ENCODE measurements at regions not wholly inside any gene's neighbourhood (a gene's known extent, or its start where the extent isn't known, plus 50 kb on each side); places are given as distances from the start of the nearest gene placed in this dataset.
"Not testable (repeated sequence)": the region's sequence is repeated elsewhere in the genome, so short reads cannot be mapped to it uniquely, and the experiment has no call there.

DNA sequence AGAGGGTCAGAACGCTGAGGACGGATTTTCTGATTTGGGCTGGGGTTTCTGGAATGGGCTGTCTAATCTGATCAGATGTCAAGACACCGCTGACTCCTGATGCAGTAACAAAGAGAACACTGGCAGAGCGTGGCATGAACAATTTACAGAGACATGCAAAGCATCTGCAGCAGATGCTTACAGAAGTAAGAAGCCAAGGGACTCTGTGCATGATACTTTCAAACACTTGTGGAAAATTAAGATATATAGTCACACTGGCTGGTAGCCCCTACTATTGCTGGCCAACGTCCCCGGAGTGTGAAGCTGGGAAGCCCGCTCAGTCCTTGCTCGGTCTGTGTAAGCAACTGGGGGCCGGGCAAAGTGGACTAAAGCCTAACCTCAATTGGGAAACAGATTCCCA, 903.7 kb downstream of the BRD1 start:
- TF ChIP-seq, protein P1, sequence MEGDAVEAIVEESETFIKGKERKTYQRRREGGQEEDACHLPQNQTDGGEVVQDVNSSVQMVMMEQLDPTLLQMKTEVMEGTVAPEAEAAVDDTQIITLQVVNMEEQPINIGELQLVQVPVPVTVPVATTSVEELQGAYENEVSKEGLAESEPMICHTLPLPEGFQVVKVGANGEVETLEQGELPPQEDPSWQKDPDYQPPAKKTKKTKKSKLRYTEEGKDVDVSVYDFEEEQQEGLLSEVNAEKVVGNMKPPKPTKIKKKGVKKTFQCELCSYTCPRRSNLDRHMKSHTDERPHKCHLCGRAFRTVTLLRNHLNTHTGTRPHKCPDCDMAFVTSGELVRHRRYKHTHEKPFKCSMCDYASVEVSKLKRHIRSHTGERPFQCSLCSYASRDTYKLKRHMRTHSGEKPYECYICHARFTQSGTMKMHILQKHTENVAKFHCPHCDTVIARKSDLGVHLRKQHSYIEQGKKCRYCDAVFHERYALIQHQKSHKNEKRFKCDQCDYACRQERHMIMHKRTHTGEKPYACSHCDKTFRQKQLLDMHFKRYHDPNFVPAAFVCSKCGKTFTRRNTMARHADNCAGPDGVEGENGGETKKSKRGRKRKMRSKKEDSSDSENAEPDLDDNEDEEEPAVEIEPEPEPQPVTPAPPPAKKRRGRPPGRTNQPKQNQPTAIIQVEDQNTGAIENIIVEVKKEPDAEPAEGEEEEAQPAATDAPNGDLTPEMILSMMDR (conservative IDR thresholded peaks at IDR 0.05) = no peak
- no peak overlapping the region for H3K27ac ChIP-seq

DNA sequence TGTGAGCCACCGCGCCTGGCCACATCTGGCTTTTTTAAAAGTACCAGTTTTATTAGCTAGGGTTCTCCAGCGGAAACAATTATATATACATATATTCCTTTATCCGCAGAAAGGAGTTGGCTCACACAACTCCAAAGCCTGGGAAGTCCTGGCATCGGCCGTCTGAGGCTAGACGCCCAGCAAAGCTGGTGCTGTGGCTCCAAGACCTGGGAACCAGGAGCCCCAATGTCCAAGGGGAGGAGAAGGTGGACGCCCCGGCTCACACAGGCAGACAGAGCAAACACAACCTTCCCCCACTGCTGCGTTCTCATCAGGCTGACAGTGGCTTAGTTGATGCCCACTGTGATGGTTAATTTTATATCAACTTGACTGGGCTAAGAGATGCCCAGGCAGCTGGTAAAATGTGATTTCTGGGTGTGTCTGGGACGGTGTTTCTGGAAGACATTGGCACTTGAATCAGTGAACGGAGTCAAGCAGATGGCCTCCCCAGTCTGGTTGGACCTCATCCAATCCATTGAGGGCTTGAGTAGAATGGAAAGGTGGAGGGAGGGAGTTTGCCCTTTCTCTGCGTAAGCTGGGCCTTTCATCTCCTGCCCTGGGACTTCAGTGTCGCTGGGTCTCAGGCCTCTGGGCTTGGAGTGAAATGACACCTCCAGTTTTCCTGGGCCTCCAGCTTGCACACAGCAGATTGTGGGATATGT, 904.4 kb downstream of the BRD1 start:
- TF ChIP-seq, protein P1 (conservative IDR thresholded peaks at IDR 0.05) = no peak
- H3K27ac ChIP-seq = no peak overlapping the region

DNA sequence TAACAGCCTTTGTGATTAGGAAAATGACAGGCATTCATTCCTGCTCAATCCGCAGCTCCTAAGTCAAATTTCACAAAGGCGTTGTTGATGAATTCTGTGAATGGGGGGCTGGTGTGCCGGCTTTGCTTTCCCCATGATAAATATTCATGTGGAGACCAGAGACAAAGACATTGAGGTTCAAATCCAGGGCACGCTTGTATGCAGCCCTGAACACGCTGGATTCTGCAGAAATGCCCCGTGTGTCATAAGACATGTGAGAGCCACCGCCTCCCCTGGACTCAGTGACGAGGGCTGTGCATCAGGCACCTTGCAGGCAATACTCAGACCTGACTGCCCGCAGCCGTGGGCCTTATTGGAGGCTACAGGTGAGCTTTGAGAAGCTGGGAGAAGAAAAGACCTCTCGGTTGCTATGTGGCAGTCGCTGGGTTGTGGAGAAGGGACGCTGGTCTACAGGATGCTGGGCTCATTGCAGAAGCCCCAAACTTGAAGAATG, 906.2 kb downstream of the BRD1 start:
- no peak overlapping the region for H3K27ac ChIP-seq
- TF ChIP-seq, protein P1 (conservative IDR thresholded peaks at IDR 0.05) = no peak

DNA sequence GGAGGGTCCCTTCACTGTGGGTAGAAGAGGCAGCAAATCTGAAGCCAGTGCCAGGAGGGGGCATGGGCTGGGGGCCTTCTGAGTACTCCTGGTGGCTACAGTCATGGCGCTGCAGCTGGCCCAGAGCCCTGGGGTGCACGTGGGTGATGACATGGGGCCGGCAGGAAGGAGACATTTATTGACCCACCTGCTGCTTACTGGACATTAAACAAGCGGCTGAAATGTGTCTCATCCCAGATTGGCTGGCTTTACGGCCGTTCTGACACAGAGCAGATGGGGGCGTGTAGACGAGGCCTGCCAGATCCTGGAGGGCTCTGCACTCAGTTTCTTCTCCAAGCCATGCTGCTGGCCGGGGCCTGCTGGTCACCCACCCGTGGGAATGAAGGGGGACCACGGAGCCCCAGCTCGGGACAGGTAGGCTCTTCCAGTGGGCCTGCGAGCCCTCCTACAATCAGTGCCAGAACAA, 906.9 kb downstream of the BRD1 start:
- H3K27ac ChIP-seq = no peak overlapping the region
- TF ChIP-seq, protein P1 (conservative IDR thresholded peaks at IDR 0.05) = no peak

DNA sequence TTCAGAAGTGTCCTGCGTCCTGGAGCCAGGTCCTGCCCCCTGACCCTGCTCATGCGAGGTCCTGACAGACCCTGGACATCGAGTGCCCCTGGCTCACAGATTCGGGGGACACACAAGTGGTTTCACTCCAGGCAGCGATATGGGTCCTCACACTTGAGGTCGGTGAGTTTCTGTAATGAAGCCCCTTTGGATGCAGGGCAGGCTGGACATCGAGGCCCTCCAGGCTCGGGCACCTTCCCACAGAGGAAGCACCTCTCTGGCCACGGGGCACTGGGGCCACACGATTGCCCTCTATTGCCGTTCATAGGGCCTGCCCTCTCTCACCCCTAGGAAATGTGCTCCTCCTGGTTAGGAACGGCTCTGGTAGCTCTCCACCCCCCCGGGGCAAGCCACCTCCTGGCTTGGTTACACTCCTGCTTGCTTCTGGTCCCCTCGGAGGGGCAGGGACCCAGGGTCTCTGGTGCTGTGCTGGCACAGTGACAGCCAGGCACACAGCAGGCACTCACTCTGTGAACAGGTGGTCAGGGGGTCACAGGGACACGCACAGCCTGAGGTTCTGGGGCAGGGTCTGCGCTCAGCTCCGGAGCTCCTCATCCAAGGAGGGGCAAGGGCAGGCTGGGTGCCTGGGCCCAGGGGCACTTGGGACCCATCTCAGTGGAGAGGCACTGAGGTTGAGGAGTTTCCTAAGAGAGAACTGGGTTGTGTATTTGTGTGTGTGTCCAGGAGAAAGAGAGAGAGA, 907.7 kb downstream of the BRD1 start:
- no peak overlapping the region for H3K27ac ChIP-seq
- TF ChIP-seq, protein P1 (conservative IDR thresholded peaks at IDR 0.05) = no peak

DNA sequence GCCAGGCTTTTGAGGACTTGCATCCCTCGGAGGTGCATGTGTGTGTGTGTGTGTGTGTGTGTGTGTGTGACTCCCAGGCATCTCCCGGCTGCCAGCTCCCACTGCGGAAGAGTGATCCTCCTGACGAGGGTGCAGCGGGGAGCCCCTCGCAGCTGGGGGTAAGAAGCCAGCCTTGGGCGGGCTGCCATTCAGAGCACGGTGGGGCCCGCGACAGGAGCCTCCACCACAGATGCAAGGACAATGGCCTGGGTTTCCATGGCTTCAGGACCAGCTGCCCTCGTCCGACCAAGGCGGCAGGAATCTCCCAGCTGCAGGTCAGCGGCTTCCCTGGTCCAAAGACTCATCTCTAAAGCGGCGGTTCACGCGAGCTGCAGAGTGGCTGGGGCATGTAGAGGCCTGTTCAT, 908.5 kb downstream of the BRD1 start:
- H3K27ac ChIP-seq = no peak overlapping the region
- TF ChIP-seq, protein P1 (conservative IDR thresholded peaks at IDR 0.05) = no peak

DNA sequence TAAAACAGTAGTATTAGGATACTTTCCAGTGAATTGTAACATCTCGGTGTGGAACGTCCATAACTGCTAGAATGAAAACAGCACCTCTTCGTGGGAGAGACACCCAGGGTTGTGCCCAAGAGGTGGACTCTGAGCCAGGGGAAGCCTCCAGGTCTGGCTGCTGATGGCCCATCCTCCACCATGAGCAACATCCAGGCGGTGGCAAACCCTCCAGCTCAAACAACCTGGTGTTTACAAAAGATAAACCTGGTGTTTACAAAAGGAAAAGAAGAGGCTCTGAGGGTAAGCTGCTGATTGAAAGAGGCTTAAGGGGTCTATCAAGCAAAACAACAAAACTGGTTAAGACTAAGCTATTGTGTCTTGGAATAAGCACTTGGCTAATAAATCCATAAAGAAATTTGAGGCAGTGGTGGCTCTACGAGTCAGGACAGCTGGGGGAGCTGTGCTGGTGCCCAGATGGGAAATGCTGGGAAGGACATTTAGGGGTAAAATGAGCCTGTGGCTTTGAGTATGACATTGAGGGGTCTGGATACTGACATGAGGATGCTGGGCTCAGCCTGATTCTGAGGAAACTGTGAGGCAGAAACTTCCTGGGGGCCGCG, 909.0 kb downstream of the BRD1 start:
- H3K27ac ChIP-seq = no peak overlapping the region
- TF ChIP-seq, protein P1 (conservative IDR thresholded peaks at IDR 0.05) = no peak

DNA sequence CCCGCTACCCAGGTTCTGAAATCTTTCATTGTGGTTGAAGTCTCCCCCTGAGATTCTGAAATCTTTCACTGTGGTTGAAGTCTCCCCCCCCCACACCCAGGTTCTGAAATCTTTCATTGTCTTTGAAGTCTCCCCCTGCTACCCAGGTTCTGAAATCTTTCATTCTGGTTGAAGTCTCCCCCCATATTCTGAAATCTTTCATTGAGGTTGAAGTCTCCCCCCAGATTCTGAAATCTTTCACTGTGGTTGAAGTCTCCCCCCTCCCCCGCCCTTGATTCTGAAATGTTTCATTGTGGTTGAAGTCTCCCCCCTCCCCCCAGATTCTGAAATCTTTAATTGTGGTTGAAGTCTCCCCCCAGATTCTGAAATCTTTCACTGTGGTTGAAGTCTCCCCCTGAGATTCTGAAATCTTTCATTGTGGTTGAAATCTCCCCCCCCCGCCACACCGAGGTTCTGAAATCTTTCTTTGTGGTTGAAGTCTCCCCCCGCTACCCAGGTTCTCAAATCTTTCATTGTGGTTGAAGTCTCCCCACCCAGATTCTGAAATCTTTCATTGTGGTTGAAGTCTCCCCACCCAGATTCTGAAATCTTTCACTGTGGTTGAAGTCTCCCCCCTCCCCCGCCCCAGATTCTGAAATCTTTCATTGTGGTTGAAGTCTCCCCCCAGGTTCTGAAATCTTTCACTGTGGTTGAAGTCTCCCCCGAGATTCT, 915.2 kb downstream of the BRD1 start:
- H3K27ac ChIP-seq = not testable (repeated sequence)

DNA sequence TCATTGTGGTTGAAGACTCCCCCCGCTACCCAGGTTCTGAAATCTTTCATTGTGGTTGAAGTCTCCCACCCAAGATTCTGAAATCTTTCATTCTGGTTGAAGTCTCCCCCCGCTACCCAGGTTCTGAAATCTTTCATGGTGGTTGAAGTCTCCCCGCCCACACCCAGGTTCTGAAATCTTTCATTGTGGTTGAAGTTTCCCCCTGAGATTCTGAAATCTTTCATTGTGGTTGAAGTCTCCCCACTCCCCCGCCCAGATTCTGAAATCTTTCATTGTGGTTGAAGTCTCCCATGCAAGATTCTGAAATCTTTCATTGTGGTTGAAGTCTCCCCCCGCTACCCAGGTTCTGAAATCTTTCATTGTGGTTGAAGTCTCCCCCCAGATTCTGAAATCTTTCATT, 916.0 kb downstream of the BRD1 start:
- not testable (repeated sequence) for H3K27ac ChIP-seq

DNA sequence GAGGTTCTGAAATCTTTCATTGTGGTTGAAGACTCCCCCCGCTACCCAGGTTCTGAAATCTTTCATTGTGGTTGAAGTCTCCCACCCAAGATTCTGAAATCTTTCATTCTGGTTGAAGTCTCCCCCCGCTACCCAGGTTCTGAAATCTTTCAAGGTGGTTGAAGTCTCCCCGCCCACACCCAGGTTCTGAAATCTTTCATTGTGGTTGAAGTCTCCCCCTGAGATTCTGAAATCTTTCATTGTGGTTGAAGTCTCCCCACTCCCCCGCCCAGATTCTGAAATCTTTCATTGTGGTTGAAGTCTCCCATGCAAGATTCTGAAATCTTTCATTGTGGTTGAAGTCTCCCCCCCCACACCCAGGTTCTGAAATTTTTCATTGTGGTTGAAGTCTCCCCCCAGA, 916.6 kb downstream of the BRD1 start:
- not testable (repeated sequence) for H3K27ac ChIP-seq

Data from VCaP (cell line).